Occipital lobe (tissue), 1 donor: ENCODE measurements at regions not wholly inside any gene's neighbourhood (a gene's known extent, or its start where the extent isn't known, plus 50 kb on each side); places are given as distances from the start of the nearest gene placed in this dataset.
"Not testable (repeated sequence)": the region's sequence is repeated elsewhere in the genome, so short reads cannot be mapped to it uniquely, and the experiment has no call there.

ENCODE experiments used
- DNase-seq: peaks from one replicate; lab custom pipeline; 2025; lab: John Stamatoyannopoulos, UW

- no peak for DNase-seq
Observed at GRCh38 chr10:65571011-65571570, 1354.7 kb upstream of the LRRTM3 start.

GRCh38 chr10:65581426-65582026 lies 1344.3 kb upstream of the LRRTM3 start:
- DNase-seq: no peak

- no peak for DNase-seq
Observed at GRCh38 chr10:65602182-65602865, 1323.5 kb upstream of the LRRTM3 start.

GRCh38 chr10:65611592-65611991 lies 1314.2 kb upstream of the LRRTM3 start:
- no peak for DNase-seq

GRCh38 chr10:65614956-65615565 lies 1310.8 kb upstream of the LRRTM3 start:
- DNase-seq: no peak

- DNase-seq: no peak
Observed at GRCh38 chr10:65618126-65618525, 1307.7 kb upstream of the LRRTM3 start.

- no peak for DNase-seq
Observed at GRCh38 chr10:65620404-65621048, 1305.3 kb upstream of the LRRTM3 start.

GRCh38 chr10:65622608-65623007 lies 1303.2 kb upstream of the LRRTM3 start:
- no peak for DNase-seq

GRCh38 chr10:65628493-65629139 lies 1297.2 kb upstream of the LRRTM3 start:
- no peak for DNase-seq

- DNase-seq: no peak
Observed at GRCh38 chr10:65660006-65660405, 1265.8 kb upstream of the LRRTM3 start.

GRCh38 chr10:65670087-65670486 lies 1255.7 kb upstream of the LRRTM3 start:
- no peak for DNase-seq

GRCh38 chr10:65670596-65670995 lies 1255.2 kb upstream of the LRRTM3 start:
- not testable (repeated sequence) for DNase-seq

- DNase-seq: no peak
Observed at GRCh38 chr10:65675236-65675635, 1250.6 kb upstream of the LRRTM3 start.

- no peak for DNase-seq
Observed at GRCh38 chr10:65684896-65685295, 1240.9 kb upstream of the LRRTM3 start.

- DNase-seq: no peak
Observed at GRCh38 chr10:65701168-65701776, 1224.6 kb upstream of the LRRTM3 start.

GRCh38 chr10:65708057-65708456 lies 1217.8 kb upstream of the LRRTM3 start:
- no peak for DNase-seq

GRCh38 chr10:65710306-65710705 lies 1215.5 kb upstream of the LRRTM3 start:
- DNase-seq: no peak

GRCh38 chr10:65719790-65720189 lies 1206.0 kb upstream of the LRRTM3 start:
- DNase-seq: no peak

- no peak for DNase-seq
Observed at GRCh38 chr10:65720901-65721300, 1204.9 kb upstream of the LRRTM3 start.

- no peak for DNase-seq
Observed at GRCh38 chr10:65723525-65723924, 1202.3 kb upstream of the LRRTM3 start.

- no peak for DNase-seq
Observed at GRCh38 chr10:65735382-65735781, 1190.5 kb upstream of the LRRTM3 start.
